ENCODE measurements at regions not wholly inside any gene's neighbourhood (a gene's known extent, or its start where the extent isn't known, plus 50 kb on each side); places are given as distances from the start of the nearest gene placed in this dataset.

GRCh38 chr3:94291686-94292085 is 228.8 kb downstream of the NSUN3 start:
- FAIRE-seq (no peak), DNase-seq (ENCODE audit: low read depth, low spot score) (no peak)
- Histone ChIP-seq H3K36me3 (ENCODE audit: control insufficient read depth in 2 of 2, extremely low read depth in 1 of 2, insufficient read depth in 2 of 2, low read length in 2 of 2) (no peaks in the 10 kb centered on the region), H3K79me2 (ENCODE audit: control insufficient read depth, insufficient read depth, low read length) (no peaks in the 10 kb centered on the region), H3K4me1 (ENCODE audit: control insufficient read depth, extremely low read depth, insufficient read depth, low read length) (no peaks in the 10 kb centered on the region), H3K4me3 (ENCODE audit: control insufficient read depth in 2 of 3, extremely low read depth in 1 of 3, insufficient read depth in 2 of 3, low read depth in 1 of 3, low read length in 3 of 3) (no peak overlapping the region), H4K20me1 (ENCODE audit: control insufficient read depth, extremely low read depth, insufficient read depth, low read length) (no peaks in the 10 kb centered on the region), H3K9me3 (ENCODE audit: control insufficient read depth, low read depth, low read length) (no peaks in the 10 kb centered on the region), H3K27ac (ENCODE audit: control insufficient read depth, insufficient read depth, low read length) (no peak overlapping the region), H3K9ac (ENCODE audit: control insufficient read depth, extremely low read depth, insufficient read depth, low read length) (no peak overlapping the region), H3K9me1 (ENCODE audit: control insufficient read depth, extremely low read depth, insufficient read depth, low read length) (no peaks in the 10 kb centered on the region), H3K27me3 (ENCODE audit: control insufficient read depth, extremely low read depth, insufficient read depth, low read length) (no peaks in the 10 kb centered on the region), H2AFZ (ENCODE audit: control insufficient read depth, low read length) (no peak overlapping the region), H3K4me2 (ENCODE audit: control insufficient read depth, extremely low read depth, insufficient read depth, low read depth, low read length) (no peak overlapping the region)
- TF ChIP-seq EZH2 (IDR thresholded peaks at IDR 0.05; ENCODE audit: low read length), result no peak
- dilution Hi-C loops (cut with MboI; ENCODE audit: extremely low pct_ligation_motif_present, low sequenced_read_pairs), result no loop called here

DNA sequence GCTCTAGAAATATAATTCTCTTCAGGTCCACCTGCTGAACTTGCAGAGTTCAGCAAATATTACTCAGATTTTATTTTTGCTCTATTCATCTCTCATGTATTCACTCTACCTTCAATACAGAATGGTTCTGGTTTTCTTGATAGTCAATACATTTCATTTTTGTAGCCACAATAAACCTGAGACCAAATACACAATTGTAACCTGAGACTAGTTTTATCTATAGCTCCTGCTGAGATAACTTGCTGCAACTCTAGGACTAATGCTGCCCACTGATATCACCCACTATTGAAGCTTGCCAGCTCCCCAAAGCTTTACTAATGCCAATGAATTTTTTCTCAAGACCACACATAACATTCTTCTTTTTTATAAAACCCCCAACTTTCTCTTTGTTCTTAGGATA is 229.3 kb downstream of the NSUN3 start:
- H3K9me3 ChIP-seq (ENCODE audit: control insufficient read depth, low read depth, low read length), result no peaks in the 10 kb centered on the region
- TF ChIP-seq CTCF (optimal IDR thresholded peaks at IDR 0.05 in 1 of 3, IDR thresholded peaks at IDR 0.05 in 1 of 3, conservative IDR thresholded peaks at IDR 0.05 in 1 of 3; ENCODE audit: extremely low read depth in 1 of 3, insufficient read depth in 2 of 3, low read length in 3 of 3), result no peak
- TF ChIP-seq EZH2 (IDR thresholded peaks at IDR 0.05; ENCODE audit: low read length), result no peak
- FAIRE-seq (no peak), DNase-seq (ENCODE audit: low read depth, low spot score) (no peak)
- no peaks in the 10 kb centered on the region for H3K4me1 ChIP-seq (ENCODE audit: control insufficient read depth, extremely low read depth, insufficient read depth, low read length)
- H2AFZ ChIP-seq (ENCODE audit: control insufficient read depth, low read length), result no peak overlapping the region
- H3K79me2 ChIP-seq (ENCODE audit: control insufficient read depth, insufficient read depth, low read length), result no peaks in the 10 kb centered on the region
- H3K36me3 ChIP-seq (ENCODE audit: control insufficient read depth in 2 of 2, extremely low read depth in 1 of 2, insufficient read depth in 2 of 2, low read length in 2 of 2), result no peaks in the 10 kb centered on the region
- H3K9me1 ChIP-seq (ENCODE audit: control insufficient read depth, extremely low read depth, insufficient read depth, low read length), result no peaks in the 10 kb centered on the region
- dilution Hi-C loops (cut with MboI; ENCODE audit: extremely low pct_ligation_motif_present, low sequenced_read_pairs), result no loop called here
- no peak overlapping the region for H3K4me2 ChIP-seq (ENCODE audit: control insufficient read depth, extremely low read depth, insufficient read depth, low read depth, low read length)
- no peaks in the 10 kb centered on the region for H3K27me3 ChIP-seq (ENCODE audit: control insufficient read depth, extremely low read depth, insufficient read depth, low read length)
- H3K4me3 ChIP-seq (ENCODE audit: control insufficient read depth in 2 of 3, extremely low read depth in 1 of 3, insufficient read depth in 2 of 3, low read depth in 1 of 3, low read length in 3 of 3), result no peak overlapping the region
- no peak overlapping the region for H3K27ac ChIP-seq (ENCODE audit: control insufficient read depth, insufficient read depth, low read length)
- no peak overlapping the region for H3K9ac ChIP-seq (ENCODE audit: control insufficient read depth, extremely low read depth, insufficient read depth, low read length)
- H4K20me1 ChIP-seq (ENCODE audit: control insufficient read depth, extremely low read depth, insufficient read depth, low read length), result no peaks in the 10 kb centered on the region

GRCh38 chr3:94293793-94294195 is 230.9 kb downstream of the NSUN3 start:
- Histone ChIP-seq H3K9me3 (ENCODE audit: control insufficient read depth, low read depth, low read length) (no peaks in the 10 kb centered on the region), H2AFZ (ENCODE audit: control insufficient read depth, low read length) (no peak overlapping the region), H3K4me1 (ENCODE audit: control insufficient read depth, extremely low read depth, insufficient read depth, low read length) (no peaks in the 10 kb centered on the region), H3K36me3 (ENCODE audit: control insufficient read depth in 2 of 2, extremely low read depth in 1 of 2, insufficient read depth in 2 of 2, low read length in 2 of 2) (no peaks in the 10 kb centered on the region), H4K20me1 (ENCODE audit: control insufficient read depth, extremely low read depth, insufficient read depth, low read length) (no peaks in the 10 kb centered on the region), H3K9ac (ENCODE audit: control insufficient read depth, extremely low read depth, insufficient read depth, low read length) (no peak overlapping the region), H3K79me2 (ENCODE audit: control insufficient read depth, insufficient read depth, low read length) (no peaks in the 10 kb centered on the region), H3K27ac (ENCODE audit: control insufficient read depth, insufficient read depth, low read length) (no peak overlapping the region), H3K9me1 (ENCODE audit: control insufficient read depth, extremely low read depth, insufficient read depth, low read length) (no peaks in the 10 kb centered on the region), H3K27me3 (ENCODE audit: control insufficient read depth, extremely low read depth, insufficient read depth, low read length) (no peaks in the 10 kb centered on the region), H3K4me3 (ENCODE audit: control insufficient read depth in 2 of 3, extremely low read depth in 1 of 3, insufficient read depth in 2 of 3, low read depth in 1 of 3, low read length in 3 of 3) (no peak overlapping the region), H3K4me2 (ENCODE audit: control insufficient read depth, extremely low read depth, insufficient read depth, low read depth, low read length) (no peak overlapping the region)
- TF ChIP-seq CTCF (optimal IDR thresholded peaks at IDR 0.05 in 1 of 3, IDR thresholded peaks at IDR 0.05 in 1 of 3, conservative IDR thresholded peaks at IDR 0.05 in 1 of 3; ENCODE audit: extremely low read depth in 1 of 3, insufficient read depth in 2 of 3, low read length in 3 of 3) (no peak), EZH2 (IDR thresholded peaks at IDR 0.05; ENCODE audit: low read length) (no peak)
- dilution Hi-C loops (cut with MboI; ENCODE audit: extremely low pct_ligation_motif_present, low sequenced_read_pairs), result no loop called here
- DNase-seq (ENCODE audit: low read depth, low spot score) (peak; percentile 11), FAIRE-seq (peak; percentile 84)

Measured in keratinocyte (primary cell).